GM23338 (cell line): ENCODE measurements at regions not wholly inside any gene's neighbourhood (a gene's known extent, or its start where the extent isn't known, plus 50 kb on each side); places are given as distances from the start of the nearest gene placed in this dataset.
A peak's percentile ranks its signal among the peaks of the same experiment; 100 is the strongest.

ENCODE experiments used
- ATAC-seq: fragments of 200-7000 bp; cut with Tn5 transposase; 3 replicates; pipeline ENCODE4 v1.9.1; 2020
- DNase-seq: peaks from one replicate; pipeline ENCODE4 v3.0.0-alpha.2; 2015; ENCODE audit warnings: low spot score
- H2AFZ ChIP-seq: fragments of 200-600 bp; sonication (generic); 2 replicates; pipeline ENCODE4 v1.8.0; 2016; ENCODE audit warnings: antibody characterized with exemption, mild to moderate bottlenecking, moderate library complexity
- H3F3A ChIP-seq: fragments of 200-600 bp; sonication (generic); replicated peaks from 2 replicates; pipeline ENCODE4 v1.8.0; 2017; ENCODE audit warnings: antibody characterized with exemption, mixed run types, low read depth
- H3K27ac ChIP-seq: fragments of 200-600 bp; sonication (generic); 2 replicates; pipeline ENCODE4 v1.6.1; 2016; ENCODE audit warnings: low read depth
- H3K27me3 ChIP-seq: fragments of 200-600 bp; sonication (generic); 2 replicates; pipeline ENCODE4 v1.8.0; 2016; ENCODE audit warnings: mild to moderate bottlenecking, mixed run types, moderate library complexity; ENCODE audit not compliant: insufficient read depth
- H3K36me3 ChIP-seq: fragments of 200-600 bp; sonication (generic); 2 replicates; pipeline ENCODE4 v1.8.0; 2016; ENCODE audit warnings: mild to moderate bottlenecking; ENCODE audit not compliant: insufficient read depth
- H3K4me1 ChIP-seq: fragments of 200-600 bp; sonication (generic); 2 replicates; pipeline ENCODE4 v1.8.0; 2016; ENCODE audit warnings: mild to moderate bottlenecking, moderate library complexity; ENCODE audit not compliant: insufficient read depth
- H3K4me2 ChIP-seq: fragments of 200-600 bp; sonication (generic); 2 replicates; pipeline ENCODE4 v1.7.1; 2017; ENCODE audit warnings: mixed run types
- H3K4me3 ChIP-seq: fragments of 200-600 bp; sonication (generic); 2 replicates; pipeline ENCODE4 v1.6.1; 2016; ENCODE audit warnings: mixed run types
- H3K79me2 ChIP-seq: fragments of 200-600 bp; sonication (generic); replicated peaks from 2 replicates; pipeline ENCODE4 v1.8.0; 2017; ENCODE audit warnings: mild to moderate bottlenecking; ENCODE audit not compliant: insufficient read depth
- H3K9me2 ChIP-seq: fragments of 200-600 bp; sonication (generic); 2 replicates; pipeline ENCODE4 v1.8.0; 2017; ENCODE audit not compliant: insufficient read depth
- H4K20me1 ChIP-seq: fragments of 200-600 bp; sonication (generic); replicated peaks from 2 replicates; pipeline ENCODE4 v1.8.0; 2017; ENCODE audit warnings: mild to moderate bottlenecking; ENCODE audit not compliant: insufficient read depth
- H3K27ac Mint-ChIP-seq: 2 replicates; pipeline ENCODE4 v1.8.0; 2020; ENCODE audit warnings: inconsistent platforms, mild to moderate bottlenecking, moderate library complexity, mixed read lengths
- H3K27me3 Mint-ChIP-seq: 3 replicates; pipeline ENCODE4 v1.8.0; 2022; ENCODE audit warnings: low read depth, mild to moderate bottlenecking, moderate library complexity, mixed read lengths, inconsistent platforms; ENCODE audit not compliant: insufficient read depth, poor library complexity
- H3K36me3 Mint-ChIP-seq: 3 replicates; pipeline ENCODE4 v1.8.0; 2021; ENCODE audit warnings: low read depth, mild to moderate bottlenecking, inconsistent platforms, moderate library complexity, mixed read lengths
- H3K4me1 Mint-ChIP-seq: 3 replicates; pipeline ENCODE4 v1.8.0; 2020; ENCODE audit warnings: mild to moderate bottlenecking, inconsistent platforms, mixed read lengths
- H3K4me3 Mint-ChIP-seq: 3 replicates; pipeline ENCODE4 v1.8.0; 2021; ENCODE audit warnings: moderate library complexity, mild to moderate bottlenecking, inconsistent platforms, mixed read lengths
- H3K9me3 Mint-ChIP-seq: 3 replicates; pipeline ENCODE4 v1.8.0; 2020; ENCODE audit warnings: moderate library complexity, mild to moderate bottlenecking, inconsistent platforms, mixed read lengths
- CREB1 ChIP-seq: fragments of 250-450 bp; sonication (Bioruptor Pico); IDR thresholded peaks from 2 replicates; pipeline ENCODE4 v1.5.0; 2020; ENCODE audit warnings: low read depth, mild to moderate bottlenecking, moderate library complexity
- EZH2 ChIP-seq: fragments of 200-600 bp; sonication (generic); IDR thresholded peaks from one replicate; pipeline ENCODE4 v1.8.0; 2017; ENCODE audit warnings: antibody characterized with exemption, mild to moderate bottlenecking, low read depth; ENCODE audit not compliant: unreplicated experiment
- EZH2phosphoT487 ChIP-seq: fragments of 200-600 bp; sonication (generic); IDR thresholded peaks from one replicate; pipeline ENCODE4 v1.8.1; 2018; ENCODE audit warnings: antibody characterized with exemption; ENCODE audit not compliant: unreplicated experiment
- JUNB ChIP-seq: IDR thresholded peaks from one replicate; pipeline ENCODE4 v1.6.1; 2016; ENCODE audit warnings: antibody characterized with exemption; ENCODE audit not compliant: unreplicated experiment
- NANOG ChIP-seq: IDR thresholded peaks from 2 replicates; pipeline ENCODE4 v1.6.1; 2016; ENCODE audit warnings: antibody characterized with exemption, borderline replicate concordance
- POLR2AphosphoS5 ChIP-seq: IDR thresholded peaks from 2 replicates; pipeline ENCODE4 v1.6.1; 2016; ENCODE audit warnings: antibody characterized with exemption, low read depth
- STAT1 ChIP-seq: IDR thresholded peaks from one replicate; pipeline ENCODE4 v1.6.1; 2016; ENCODE audit warnings: antibody characterized with exemption; ENCODE audit not compliant: unreplicated experiment
- ZNF114 ChIP-seq: fragments of 250-450 bp; sonication (Bioruptor Pico); IDR thresholded peaks from 2 replicates; pipeline ENCODE4 v1.5.0; 2020; ENCODE audit warnings: mild to moderate bottlenecking, moderate library complexity
- ZNF331 ChIP-seq: fragments of 250-450 bp; sonication (Bioruptor Pico); IDR thresholded peaks from 2 replicates; pipeline ENCODE4 v1.5.0; 2020; ENCODE audit warnings: low read depth, mild to moderate bottlenecking, moderate library complexity
- TF ChIP-seq, protein P1 (sequence below): fragments of 250-450 bp; sonication (Bioruptor Pico); IDR thresholded peaks from 2 replicates; pipeline ENCODE4 v1.5.0; 2020; ENCODE audit warnings: mild to moderate bottlenecking, moderate library complexity
- TF ChIP-seq, protein P2 (sequence below): IDR thresholded peaks from 2 replicates; pipeline ENCODE4 v1.6.1; 2016; ENCODE audit warnings: antibody characterized with exemption
- TF ChIP-seq, protein P3 (sequence below): IDR thresholded peaks from one replicate; pipeline ENCODE4 v1.6.1; 2018; ENCODE audit warnings: antibody characterized with exemption; ENCODE audit not compliant: unreplicated experiment
- TF ChIP-seq, protein P4 (sequence below), 2 experiments: fragments of 200-600 bp in 1 of 2; sonication (generic) in 1 of 2; conservative IDR thresholded peaks; 2 replicates each; pipeline versions ENCODE4 v1.5.1 to v1.6.1; 2016 to 2017; ENCODE audit warnings: antibody characterized with exemption in 2 of 2, low read depth in 2 of 2, mild to moderate bottlenecking in 2 of 2, moderate library complexity in 1 of 2

DNA sequence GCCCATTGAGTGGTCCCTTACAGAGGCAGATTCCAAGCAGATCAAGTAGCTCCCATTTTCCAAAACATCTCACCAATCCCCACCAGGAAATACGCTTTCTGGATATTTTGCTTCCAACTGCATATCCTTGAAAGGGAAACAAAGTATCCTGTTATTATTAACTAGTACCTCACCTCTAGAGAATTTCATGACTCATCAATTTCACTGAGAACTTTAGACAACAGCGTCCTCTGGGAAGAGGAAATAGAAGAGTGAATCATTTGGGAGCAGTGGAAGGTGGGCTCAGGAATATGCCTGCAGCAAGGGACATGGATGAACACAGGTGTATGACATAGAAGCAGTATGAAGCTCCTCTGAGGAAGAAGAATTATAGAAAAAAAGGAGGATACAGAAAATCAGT is 186.7 kb downstream of the MARCHF11 start:
- no peaks in the 10 kb centered on the region for H3K27me3 ChIP-seq
- no peak overlapping the region for H3K4me2 ChIP-seq
- ATAC-seq: no peak

More for the DNA sequence above, 186.7 kb downstream of the MARCHF11 start:
- Mint-ChIP-seq H3K9me3 (peaks cover 21% of the 10 kb centered on the region), H3K27ac (no peak overlapping the region), H3K4me3 (no peak overlapping the region), H3K4me1 (no peaks in the 10 kb centered on the region), H3K27me3 (peaks cover 2% of the 10 kb centered on the region), H3K36me3 (peaks cover 6% of the 10 kb centered on the region; the same call in 2 of the 3 replicates)
- Histone ChIP-seq H4K20me1 (no peaks in the 10 kb centered on the region), H3F3A (no peaks in the 10 kb centered on the region), H3K4me1 (no peaks in the 10 kb centered on the region), H2AFZ (peak overlapping the region; percentile 69; the same call in 1 of the 2 replicates), H3K9me2 (no peaks in the 10 kb centered on the region), H3K27ac (no peak overlapping the region), H3K79me2 (no peaks in the 10 kb centered on the region), H3K36me3 (peaks cover 6% of the 10 kb centered on the region), H3K4me3 (no peak overlapping the region)
- TF ChIP-seq ZNF331: no peak
- no peak for TF ChIP-seq CREB1
- TF ChIP-seq EZH2phosphoT487: no peak
- TF ChIP-seq ZNF114 (CRISPR knock-in tag): no peak
- TF ChIP-seq, protein P1, sequence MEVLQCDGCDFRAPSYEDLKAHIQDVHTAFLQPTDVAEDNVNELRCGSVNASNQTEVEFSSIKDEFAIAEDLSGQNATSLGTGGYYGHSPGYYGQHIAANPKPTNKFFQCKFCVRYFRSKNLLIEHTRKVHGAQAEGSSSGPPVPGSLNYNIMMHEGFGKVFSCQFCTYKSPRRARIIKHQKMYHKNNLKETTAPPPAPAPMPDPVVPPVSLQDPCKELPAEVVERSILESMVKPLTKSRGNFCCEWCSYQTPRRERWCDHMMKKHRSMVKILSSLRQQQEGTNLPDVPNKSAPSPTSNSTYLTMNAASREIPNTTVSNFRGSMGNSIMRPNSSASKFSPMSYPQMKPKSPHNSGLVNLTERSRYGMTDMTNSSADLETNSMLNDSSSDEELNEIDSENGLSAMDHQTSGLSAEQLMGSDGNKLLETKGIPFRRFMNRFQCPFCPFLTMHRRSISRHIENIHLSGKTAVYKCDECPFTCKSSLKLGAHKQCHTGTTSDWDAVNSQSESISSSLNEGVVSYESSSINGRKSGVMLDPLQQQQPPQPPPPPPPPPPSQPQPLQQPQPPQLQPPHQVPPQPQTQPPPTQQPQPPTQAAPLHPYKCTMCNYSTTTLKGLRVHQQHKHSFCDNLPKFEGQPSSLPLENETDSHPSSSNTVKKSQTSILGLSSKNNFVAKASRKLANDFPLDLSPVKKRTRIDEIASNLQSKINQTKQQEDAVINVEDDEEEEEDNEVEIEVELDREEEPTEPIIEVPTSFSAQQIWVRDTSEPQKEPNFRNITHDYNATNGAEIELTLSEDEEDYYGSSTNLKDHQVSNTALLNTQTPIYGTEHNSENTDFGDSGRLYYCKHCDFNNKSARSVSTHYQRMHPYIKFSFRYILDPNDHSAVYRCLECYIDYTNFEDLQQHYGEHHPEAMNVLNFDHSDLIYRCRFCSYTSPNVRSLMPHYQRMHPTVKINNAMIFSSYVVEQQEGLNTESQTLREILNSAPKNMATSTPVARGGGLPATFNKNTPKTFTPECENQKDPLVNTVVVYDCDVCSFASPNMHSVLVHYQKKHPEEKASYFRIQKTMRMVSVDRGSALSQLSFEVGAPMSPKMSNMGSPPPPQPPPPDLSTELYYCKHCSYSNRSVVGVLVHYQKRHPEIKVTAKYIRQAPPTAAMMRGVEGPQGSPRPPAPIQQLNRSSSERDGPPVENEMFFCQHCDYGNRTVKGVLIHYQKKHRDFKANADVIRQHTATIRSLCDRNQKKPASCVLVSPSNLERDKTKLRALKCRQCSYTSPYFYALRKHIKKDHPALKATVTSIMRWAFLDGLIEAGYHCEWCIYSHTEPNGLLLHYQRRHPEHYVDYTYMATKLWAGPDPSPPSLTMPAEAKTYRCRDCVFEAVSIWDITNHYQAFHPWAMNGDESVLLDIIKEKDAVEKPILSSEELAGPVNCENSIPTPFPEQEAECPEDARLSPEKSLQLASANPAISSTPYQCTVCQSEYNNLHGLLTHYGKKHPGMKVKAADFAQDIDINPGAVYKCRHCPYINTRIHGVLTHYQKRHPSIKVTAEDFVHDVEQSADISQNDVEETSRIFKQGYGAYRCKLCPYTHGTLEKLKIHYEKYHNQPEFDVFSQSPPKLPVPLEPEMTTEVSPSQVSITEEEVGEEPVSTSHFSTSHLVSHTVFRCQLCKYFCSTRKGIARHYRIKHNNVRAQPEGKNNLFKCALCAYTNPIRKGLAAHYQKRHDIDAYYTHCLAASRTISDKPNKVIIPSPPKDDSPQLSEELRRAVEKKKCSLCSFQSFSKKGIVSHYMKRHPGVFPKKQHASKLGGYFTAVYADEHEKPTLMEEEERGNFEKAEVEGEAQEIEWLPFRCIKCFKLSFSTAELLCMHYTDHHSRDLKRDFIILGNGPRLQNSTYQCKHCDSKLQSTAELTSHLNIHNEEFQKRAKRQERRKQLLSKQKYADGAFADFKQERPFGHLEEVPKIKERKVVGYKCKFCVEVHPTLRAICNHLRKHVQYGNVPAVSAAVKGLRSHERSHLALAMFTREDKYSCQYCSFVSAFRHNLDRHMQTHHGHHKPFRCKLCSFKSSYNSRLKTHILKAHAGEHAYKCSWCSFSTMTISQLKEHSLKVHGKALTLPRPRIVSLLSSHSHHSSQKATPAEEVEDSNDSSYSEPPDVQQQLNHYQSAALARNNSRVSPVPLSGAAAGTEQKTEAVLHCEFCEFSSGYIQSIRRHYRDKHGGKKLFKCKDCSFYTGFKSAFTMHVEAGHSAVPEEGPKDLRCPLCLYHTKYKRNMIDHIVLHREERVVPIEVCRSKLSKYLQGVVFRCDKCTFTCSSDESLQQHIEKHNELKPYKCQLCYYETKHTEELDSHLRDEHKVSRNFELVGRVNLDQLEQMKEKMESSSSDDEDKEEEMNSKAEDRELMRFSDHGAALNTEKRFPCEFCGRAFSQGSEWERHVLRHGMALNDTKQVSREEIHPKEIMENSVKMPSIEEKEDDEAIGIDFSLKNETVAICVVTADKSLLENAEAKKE (CRISPR knock-in tag): no peak
- no peak for TF ChIP-seq NANOG
- TF ChIP-seq STAT1: no peak
- TF ChIP-seq, protein P2, sequence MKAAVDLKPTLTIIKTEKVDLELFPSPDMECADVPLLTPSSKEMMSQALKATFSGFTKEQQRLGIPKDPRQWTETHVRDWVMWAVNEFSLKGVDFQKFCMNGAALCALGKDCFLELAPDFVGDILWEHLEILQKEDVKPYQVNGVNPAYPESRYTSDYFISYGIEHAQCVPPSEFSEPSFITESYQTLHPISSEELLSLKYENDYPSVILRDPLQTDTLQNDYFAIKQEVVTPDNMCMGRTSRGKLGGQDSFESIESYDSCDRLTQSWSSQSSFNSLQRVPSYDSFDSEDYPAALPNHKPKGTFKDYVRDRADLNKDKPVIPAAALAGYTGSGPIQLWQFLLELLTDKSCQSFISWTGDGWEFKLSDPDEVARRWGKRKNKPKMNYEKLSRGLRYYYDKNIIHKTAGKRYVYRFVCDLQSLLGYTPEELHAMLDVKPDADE: no peak
- TF ChIP-seq EZH2: no peak
- no peak for TF ChIP-seq JUNB
- TF ChIP-seq, protein P3, sequence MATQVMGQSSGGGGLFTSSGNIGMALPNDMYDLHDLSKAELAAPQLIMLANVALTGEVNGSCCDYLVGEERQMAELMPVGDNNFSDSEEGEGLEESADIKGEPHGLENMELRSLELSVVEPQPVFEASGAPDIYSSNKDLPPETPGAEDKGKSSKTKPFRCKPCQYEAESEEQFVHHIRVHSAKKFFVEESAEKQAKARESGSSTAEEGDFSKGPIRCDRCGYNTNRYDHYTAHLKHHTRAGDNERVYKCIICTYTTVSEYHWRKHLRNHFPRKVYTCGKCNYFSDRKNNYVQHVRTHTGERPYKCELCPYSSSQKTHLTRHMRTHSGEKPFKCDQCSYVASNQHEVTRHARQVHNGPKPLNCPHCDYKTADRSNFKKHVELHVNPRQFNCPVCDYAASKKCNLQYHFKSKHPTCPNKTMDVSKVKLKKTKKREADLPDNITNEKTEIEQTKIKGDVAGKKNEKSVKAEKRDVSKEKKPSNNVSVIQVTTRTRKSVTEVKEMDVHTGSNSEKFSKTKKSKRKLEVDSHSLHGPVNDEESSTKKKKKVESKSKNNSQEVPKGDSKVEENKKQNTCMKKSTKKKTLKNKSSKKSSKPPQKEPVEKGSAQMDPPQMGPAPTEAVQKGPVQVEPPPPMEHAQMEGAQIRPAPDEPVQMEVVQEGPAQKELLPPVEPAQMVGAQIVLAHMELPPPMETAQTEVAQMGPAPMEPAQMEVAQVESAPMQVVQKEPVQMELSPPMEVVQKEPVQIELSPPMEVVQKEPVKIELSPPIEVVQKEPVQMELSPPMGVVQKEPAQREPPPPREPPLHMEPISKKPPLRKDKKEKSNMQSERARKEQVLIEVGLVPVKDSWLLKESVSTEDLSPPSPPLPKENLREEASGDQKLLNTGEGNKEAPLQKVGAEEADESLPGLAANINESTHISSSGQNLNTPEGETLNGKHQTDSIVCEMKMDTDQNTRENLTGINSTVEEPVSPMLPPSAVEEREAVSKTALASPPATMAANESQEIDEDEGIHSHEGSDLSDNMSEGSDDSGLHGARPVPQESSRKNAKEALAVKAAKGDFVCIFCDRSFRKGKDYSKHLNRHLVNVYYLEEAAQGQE: no peak
- TF ChIP-seq, protein P4, sequence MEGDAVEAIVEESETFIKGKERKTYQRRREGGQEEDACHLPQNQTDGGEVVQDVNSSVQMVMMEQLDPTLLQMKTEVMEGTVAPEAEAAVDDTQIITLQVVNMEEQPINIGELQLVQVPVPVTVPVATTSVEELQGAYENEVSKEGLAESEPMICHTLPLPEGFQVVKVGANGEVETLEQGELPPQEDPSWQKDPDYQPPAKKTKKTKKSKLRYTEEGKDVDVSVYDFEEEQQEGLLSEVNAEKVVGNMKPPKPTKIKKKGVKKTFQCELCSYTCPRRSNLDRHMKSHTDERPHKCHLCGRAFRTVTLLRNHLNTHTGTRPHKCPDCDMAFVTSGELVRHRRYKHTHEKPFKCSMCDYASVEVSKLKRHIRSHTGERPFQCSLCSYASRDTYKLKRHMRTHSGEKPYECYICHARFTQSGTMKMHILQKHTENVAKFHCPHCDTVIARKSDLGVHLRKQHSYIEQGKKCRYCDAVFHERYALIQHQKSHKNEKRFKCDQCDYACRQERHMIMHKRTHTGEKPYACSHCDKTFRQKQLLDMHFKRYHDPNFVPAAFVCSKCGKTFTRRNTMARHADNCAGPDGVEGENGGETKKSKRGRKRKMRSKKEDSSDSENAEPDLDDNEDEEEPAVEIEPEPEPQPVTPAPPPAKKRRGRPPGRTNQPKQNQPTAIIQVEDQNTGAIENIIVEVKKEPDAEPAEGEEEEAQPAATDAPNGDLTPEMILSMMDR (conservative IDR thresholded peaks at IDR 0.05; ENCODE audit: low read depth in 2 of 2): no peak
- TF ChIP-seq POLR2AphosphoS5: no peak
- no peak for DNase-seq
